H7 (cell line): ENCODE measurements at regions not wholly inside any gene's neighbourhood (a gene's known extent, or its start where the extent isn't known, plus 50 kb on each side); places are given as distances from the start of the nearest gene placed in this dataset.
"Not testable (repeated sequence)": the region's sequence is repeated elsewhere in the genome, so short reads cannot be mapped to it uniquely, and the experiment has no call there.

Experiments used
- DNase-seq: peaks from one replicate; pipeline ENCODE4 v3.0.0; 2012
- H3K27me3 ChIP-seq: 2 replicates; pipeline ENCODE4 v1.6.0; 2011; ENCODE audit warnings: mild to moderate bottlenecking, low read length; ENCODE audit not compliant: control insufficient read depth, insufficient read depth
- H3K36me3 ChIP-seq: replicated peaks from 2 replicates; pipeline ENCODE4 v1.5.1; 2011; ENCODE audit warnings: low read length; ENCODE audit not compliant: control insufficient read depth, insufficient read depth
- H3K4me3 ChIP-seq: 2 replicates; pipeline ENCODE4 v1.5.1; 2011; ENCODE audit warnings: low read depth, mild to moderate bottlenecking, control low read depth, low read length, moderate library complexity; ENCODE audit not compliant: insufficient read depth

DNA sequence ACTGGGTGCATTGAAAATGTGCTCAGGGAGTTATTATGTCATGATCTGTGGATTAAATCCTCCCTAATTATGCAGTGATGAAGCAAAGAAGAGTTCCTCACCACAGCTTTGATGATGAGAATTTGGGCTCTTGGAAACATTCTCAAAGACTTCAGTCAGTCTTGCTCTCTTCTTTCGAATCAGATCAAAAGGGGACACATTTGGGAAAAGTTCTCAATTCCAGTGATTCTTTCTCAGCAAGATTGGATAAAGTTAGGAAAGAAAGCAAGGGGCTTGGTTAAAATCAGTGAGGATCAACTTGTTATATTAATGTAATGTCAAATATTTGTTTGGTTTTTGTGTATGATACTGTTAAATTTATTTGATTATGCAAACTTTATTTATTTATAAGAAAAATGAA, 411.3 kb upstream of the ACTBL2 start:
- no peak for DNase-seq
- Histone ChIP-seq H3K27me3 (no peaks in the 10 kb centered on the region), H3K4me3 (no peak overlapping the region), H3K36me3 (no peaks in the 10 kb centered on the region)

DNA sequence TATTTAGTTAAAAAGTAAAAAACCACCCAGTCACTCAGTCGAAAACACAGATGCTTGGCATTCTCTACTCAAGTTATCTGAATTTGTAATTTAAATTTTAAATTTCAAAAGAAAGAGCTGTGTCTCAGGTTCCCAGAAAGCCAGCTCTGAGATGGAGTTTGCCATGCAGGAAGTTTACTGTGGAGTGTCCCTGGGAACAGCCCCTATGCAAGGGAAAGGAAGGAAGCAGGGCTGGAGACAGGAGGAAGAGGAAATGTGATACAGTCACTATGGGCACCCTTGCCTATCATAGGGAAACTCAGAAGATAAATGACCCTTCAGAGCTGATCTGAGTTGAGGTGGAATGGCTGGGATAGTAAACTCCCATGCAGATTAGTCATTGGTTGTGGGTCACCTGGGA, 408.8 kb upstream of the ACTBL2 start:
- Histone ChIP-seq H3K27me3 (no peaks in the 10 kb centered on the region), H3K4me3 (no peak overlapping the region), H3K36me3 (no peaks in the 10 kb centered on the region)
- no peak for DNase-seq

DNA sequence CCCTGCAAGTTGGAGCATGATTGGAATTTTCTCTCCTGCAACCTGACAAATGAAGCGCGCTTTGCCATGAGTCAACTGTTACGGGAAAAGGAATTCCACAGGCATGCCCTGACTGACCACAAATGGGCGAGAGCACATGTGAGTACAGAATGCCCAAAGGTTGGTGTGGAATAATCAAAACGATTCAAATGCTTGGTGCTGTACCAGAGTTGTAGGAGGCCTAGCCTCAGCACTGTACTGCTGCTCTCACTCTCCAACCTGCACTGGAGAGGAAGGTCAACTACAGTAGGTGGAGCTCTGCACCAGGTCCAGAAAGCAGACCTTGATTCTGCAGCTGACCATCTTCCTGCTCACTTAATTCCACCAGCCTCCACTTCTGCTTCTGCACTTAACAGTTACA, 406.9 kb upstream of the ACTBL2 start:
- H3K36me3 ChIP-seq: no peaks in the 10 kb centered on the region
- DNase-seq: no peak
- H3K27me3 ChIP-seq: no peaks in the 10 kb centered on the region
- H3K4me3 ChIP-seq: no peak overlapping the region

DNA sequence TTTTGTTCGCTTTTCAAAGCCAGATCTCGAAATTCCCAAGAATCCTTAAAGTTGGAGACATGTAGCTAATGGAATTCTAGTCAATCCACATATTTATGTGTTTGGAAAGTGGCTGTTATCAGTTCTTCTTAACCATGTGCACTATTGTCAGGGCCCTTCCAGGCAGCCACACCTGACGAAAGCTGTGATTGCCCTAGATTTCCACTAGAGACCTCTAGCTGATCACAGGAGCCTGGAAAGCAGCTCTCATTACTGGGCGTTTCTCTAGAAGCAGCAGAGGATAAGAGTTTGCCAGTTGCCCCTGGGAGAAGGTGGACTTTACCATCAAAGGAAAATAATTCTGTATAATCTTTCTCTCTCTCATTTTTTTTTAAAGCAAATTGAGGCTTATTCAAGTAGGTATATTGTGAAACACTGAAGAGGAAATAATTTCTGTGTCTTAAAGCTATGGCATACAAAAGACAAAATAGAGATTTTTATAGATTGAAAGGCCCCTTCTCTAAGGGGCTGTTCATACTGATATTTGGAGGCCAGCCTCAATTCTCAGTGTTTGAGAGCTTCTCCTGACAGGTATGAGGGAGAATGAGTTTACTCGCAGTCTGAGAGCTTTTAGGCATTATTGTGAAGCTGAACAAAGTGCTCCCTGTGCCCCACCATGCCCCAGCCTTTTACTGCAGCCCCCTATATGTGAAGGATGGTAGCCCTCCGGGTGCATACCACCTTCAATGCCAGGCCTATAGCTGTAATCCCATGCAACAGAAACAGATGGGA, 405.4 kb upstream of the ACTBL2 start:
- no peaks in the 10 kb centered on the region for H3K36me3 ChIP-seq
- no peaks in the 10 kb centered on the region for H3K27me3 ChIP-seq
- H3K4me3 ChIP-seq: no peak overlapping the region
- peak; percentile 57 for DNase-seq

DNA sequence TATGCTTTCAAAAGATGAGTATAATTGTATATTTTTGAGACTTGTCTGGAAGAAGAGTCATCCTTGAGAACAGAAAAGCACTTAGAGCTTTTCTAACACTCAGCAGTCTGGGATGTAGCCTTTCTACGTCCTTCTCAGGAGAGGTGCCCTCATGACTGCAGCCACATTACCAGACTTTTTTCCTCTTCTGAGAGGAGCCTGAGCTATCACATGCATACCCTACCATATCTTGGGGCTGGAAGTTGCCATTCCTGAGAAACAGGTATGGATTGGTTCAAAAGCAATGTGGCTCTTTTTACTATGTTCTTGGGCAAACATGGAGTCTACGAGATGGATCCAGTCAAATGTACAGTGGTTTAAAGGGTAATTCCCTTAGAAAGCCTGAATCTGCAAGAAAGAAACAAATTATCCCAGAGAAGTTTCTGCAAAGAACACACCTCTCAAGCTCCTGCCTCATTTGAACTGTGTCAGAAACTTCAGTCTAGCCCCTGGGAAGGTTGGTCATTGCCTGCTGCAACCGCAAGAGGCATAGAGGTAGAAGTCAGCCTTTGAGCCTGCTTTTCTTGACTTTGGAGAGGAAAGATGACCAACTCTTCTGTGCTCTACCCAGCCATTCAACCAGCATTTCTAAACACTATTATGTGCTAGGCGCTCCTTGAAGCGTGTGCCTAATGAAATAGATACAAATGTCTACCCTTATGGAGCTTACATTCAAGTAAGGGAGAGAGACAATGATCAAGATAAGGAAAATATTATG, 401.9 kb upstream of the ACTBL2 start:
- no peak for DNase-seq
- H3K36me3 ChIP-seq: no peaks in the 10 kb centered on the region
- H3K27me3 ChIP-seq: no peaks in the 10 kb centered on the region
- H3K4me3 ChIP-seq: no peak overlapping the region

DNA sequence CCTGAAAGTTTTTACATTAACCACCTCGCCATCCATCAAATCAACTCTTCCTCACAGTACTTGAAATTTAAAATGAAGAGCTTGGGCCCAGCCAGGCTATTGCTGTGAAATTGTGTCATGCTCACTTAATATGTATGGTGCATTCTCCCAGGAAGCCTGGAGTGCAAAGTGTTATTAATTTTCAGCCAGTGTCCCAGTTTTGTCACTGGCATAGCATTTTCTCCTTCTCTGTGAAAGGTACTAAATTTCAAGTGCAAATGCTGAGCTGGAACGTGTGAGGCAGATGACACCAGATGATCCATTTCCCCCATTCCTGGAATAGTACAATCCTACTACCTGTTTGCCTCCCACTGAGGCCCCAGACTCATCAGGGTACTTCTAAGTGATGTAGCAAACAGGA, 397.6 kb upstream of the ACTBL2 start:
- Histone ChIP-seq H3K4me3 (no peak overlapping the region), H3K36me3 (no peaks in the 10 kb centered on the region), H3K27me3 (no peaks in the 10 kb centered on the region)
- DNase-seq: no peak

DNA sequence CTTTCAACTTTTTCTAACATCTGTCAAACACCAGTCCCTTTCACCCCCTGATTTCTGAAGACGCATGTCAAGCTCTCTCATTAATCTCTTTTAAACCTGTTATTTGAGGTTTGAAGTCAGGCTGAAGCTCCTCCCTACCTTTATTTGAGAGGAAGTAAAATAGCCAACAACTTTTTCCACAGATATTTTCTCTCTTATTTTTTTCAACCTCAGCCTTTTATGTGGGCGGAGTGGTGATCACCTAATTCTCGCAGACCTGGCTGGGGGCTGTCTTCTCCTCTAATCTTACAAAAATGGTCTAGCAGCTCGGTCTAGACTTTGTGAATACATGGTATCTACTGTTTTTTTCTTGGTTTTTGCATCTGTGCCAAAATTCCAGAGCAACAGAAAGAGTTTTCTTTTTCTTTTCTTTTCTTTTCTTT, 395.7 kb upstream of the ACTBL2 start:
- no peak overlapping the region for H3K4me3 ChIP-seq
- no peak for DNase-seq
- H3K27me3 ChIP-seq: no peaks in the 10 kb centered on the region
- H3K36me3 ChIP-seq: no peaks in the 10 kb centered on the region

DNA sequence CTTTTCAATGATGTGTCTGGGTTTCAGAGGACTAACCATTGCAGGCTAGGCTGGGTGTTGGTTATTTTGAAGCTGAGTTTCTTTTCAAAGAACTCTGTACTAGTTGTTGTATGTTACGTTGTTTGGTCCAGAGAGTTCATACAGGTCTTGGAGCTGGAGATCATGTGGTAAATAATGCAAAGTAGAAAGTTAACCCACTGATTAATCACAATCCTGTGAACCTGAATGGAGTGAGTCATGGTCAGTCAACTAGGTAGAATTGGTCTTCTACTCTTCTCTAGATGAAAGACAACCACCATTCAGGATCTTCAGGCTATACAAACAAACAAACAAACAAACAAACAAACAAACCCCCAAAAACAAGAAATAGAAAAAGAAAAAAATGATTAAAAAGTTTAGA, 388.9 kb upstream of the ACTBL2 start:
- H3K4me3 ChIP-seq: no peak overlapping the region
- DNase-seq: no peak
- H3K36me3 ChIP-seq: no peaks in the 10 kb centered on the region
- no peaks in the 10 kb centered on the region for H3K27me3 ChIP-seq

DNA sequence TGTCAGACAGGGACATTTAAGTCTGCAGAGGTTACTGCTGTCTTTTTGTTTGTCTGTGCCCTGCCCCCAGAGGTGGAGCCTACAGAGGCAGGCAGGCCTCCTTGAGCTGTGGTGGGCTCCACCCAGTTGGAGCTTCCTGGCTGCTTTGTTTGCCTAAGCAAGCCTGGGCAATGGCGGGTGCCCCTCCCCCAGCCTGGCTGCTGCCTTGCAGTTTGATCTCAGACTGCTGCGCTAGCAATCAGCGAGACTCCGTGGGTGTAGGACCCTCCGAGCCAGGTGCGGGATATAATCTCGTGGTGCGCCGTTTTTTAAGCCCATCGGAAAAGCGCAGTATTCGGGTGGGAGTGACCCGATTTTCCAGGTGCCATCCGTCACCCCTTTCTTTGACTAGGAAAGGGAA, 387.7 kb upstream of the ACTBL2 start:
- not testable (repeated sequence) for H3K27me3 ChIP-seq, H3K36me3 ChIP-seq, DNase-seq, H3K4me3 ChIP-seq

DNA sequence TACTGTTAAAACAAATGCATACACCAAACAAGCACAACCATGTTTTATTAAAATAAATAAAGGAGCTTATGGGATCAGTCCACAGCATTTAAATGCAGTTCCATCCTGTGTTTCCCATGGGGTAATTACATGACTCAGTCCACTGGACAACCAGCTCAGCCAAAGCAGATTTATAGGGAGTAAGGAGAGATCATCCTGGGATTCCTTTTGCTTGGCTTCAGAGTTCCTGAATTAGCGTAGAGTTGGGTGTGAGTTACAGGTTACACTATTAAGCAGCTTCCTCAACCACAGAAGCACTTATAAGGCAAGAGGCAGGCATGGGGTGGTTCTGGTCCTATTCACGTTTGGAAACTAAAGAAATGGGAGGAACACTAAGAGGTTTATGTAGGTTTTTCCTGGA, 381.1 kb upstream of the ACTBL2 start:
- no peak for DNase-seq
- Histone ChIP-seq H3K4me3 (no peak overlapping the region), H3K36me3 (no peaks in the 10 kb centered on the region; the same call in 1 of the 2 replicates), H3K27me3 (no peaks in the 10 kb centered on the region)

DNA sequence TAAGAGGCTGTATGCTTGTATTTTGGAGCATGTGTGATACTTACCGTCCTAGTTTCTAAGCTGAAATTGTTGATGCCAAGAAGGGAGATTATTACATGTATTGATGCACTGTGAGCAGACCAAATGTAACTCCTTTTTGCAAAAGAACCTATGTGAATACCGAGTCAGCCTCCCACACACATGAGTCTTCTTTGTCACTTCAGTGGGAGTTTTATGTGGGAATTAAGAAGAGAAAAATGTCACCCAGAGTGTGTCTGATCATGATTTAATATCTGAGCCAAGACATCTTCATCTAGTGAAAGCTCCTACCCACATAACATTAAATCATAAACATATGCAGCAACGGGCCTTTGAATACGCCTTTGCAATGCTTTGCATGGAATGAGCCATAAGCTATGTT, 380.3 kb upstream of the ACTBL2 start:
- H3K36me3 ChIP-seq: no peaks in the 10 kb centered on the region; the same call in 1 of the 2 replicates
- DNase-seq: no peak

DNA sequence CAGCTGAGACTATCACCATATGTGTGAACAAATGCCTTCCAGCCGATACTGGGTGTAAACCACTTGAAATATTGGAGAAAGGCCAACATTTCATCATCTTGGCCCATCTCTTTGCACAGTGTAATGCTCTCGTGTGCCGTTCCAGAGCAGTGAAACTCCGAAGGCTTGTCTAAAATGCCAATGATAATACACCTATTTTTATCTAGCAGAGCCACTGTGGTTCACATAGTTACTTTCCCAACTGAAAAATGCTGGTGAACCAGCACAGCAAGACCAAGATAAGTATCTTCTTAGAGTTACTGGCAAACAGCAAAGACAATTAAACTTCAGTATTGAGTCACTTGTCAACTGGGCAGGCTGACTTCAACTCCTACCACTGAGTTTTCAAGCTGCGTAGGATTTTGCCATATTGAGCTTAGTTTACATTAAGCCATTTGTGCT, 379.9 kb upstream of the ACTBL2 start:
- Histone ChIP-seq H3K27me3 (no peaks in the 10 kb centered on the region), H3K4me3 (no peak overlapping the region), H3K36me3 (no peaks in the 10 kb centered on the region; the same call in 1 of the 2 replicates)
- DNase-seq: no peak

More for the DNA sequence above, 380.3 kb upstream of the ACTBL2 start:
- Histone ChIP-seq H3K4me3 (no peak overlapping the region), H3K27me3 (no peaks in the 10 kb centered on the region)

DNA sequence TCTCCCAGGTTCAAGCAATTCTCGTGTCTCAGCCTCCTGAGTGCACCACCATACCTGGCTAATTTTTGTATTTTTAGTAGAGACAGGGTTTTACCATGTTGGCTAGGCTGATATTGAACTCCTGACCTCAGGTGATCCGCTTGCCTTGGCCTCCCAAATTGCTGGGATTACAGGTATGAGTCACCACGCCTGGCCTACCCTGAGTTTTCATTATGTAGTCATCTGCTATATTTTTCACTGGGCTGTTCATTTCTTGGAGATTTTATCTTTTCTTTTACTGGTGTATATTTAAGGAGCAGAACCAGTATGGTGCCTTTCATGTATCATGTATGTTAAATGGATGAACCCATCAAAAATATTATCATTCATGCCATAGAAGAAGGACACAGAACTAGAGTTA, 377.0 kb upstream of the ACTBL2 start:
- Histone ChIP-seq H3K36me3 (no peaks in the 10 kb centered on the region; the same call in 1 of the 2 replicates), H3K4me3 (no peak overlapping the region), H3K27me3 (no peaks in the 10 kb centered on the region)
- DNase-seq: no peak

DNA sequence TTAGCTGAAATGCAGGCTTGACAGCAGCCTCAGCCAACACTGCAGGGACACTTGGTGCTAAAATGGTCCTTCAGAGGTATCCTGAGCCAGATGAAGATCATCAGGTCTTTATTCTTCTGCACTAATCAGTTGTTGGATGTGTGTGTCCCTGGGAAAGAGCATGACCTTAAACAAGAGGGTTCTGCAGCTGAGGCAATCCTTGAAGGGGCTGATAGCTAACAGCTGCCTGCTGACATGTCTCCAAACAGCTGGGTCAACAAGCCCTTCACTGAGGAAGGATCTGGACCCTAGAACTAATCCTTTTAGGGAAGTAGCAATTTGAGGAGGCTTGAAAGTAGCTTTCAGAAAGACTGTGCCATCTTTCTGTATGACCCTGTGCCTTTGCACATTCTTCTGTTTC, 376.3 kb upstream of the ACTBL2 start:
- H3K36me3 ChIP-seq: no peaks in the 10 kb centered on the region; the same call in 1 of the 2 replicates
- no peak for DNase-seq
- no peaks in the 10 kb centered on the region for H3K27me3 ChIP-seq
- no peak overlapping the region for H3K4me3 ChIP-seq

DNA sequence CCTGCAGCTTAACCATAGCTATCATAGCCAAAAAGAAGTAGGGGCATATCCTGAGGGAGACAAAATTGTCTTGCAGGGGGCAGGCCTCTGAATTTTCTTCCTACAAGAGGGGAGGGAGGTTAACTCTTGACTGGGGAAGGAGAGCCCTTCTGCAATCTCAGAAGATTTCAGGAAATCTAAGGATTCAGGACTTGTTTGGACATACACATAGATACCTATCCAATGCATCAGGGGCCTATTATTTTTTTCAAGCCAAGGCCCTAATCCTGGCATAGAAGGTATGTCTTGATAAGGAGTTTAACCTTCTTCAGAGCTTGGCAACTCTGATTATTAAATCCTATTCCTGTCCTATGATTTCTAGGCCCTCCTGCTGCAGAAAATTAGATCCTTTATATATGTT, 375.1 kb upstream of the ACTBL2 start:
- no peak overlapping the region for H3K4me3 ChIP-seq
- no peaks in the 10 kb centered on the region for H3K27me3 ChIP-seq
- H3K36me3 ChIP-seq: no peaks in the 10 kb centered on the region; the same call in 1 of the 2 replicates
- DNase-seq: no peak
